KBM-7 (cell line): ENCODE measurements at regions not wholly inside any gene's neighbourhood (a gene's known extent, or its start where the extent isn't known, plus 50 kb on each side); places are given as distances from the start of the nearest gene placed in this dataset.

Source experiments
- DNase-seq: peaks from one replicate; pipeline ENCODE4 v3.0.0-alpha.2; 2015
- in situ Hi-C: fragments of 300-500 bp; cut with MboI; formaldehyde crosslinking; loops from 2 replicates; pipeline ENCODE4 v1.14.3; 2020; ENCODE audit warnings: low sequenced_read_pairs, low pct_unique_long_range_greater_than_20kb, mixed read lengths

GRCh38 chr10:47178537-47179290 is 121.3 kb upstream of the GDF10 start:
- in situ Hi-C loops: no loop called here
- DNase-seq: peak; percentile 3

GRCh38 chr10:47179291-47179647 is 120.7 kb upstream of the GDF10 start:
- no peak for DNase-seq
- in situ Hi-C loops: no loop called here

DNA sequence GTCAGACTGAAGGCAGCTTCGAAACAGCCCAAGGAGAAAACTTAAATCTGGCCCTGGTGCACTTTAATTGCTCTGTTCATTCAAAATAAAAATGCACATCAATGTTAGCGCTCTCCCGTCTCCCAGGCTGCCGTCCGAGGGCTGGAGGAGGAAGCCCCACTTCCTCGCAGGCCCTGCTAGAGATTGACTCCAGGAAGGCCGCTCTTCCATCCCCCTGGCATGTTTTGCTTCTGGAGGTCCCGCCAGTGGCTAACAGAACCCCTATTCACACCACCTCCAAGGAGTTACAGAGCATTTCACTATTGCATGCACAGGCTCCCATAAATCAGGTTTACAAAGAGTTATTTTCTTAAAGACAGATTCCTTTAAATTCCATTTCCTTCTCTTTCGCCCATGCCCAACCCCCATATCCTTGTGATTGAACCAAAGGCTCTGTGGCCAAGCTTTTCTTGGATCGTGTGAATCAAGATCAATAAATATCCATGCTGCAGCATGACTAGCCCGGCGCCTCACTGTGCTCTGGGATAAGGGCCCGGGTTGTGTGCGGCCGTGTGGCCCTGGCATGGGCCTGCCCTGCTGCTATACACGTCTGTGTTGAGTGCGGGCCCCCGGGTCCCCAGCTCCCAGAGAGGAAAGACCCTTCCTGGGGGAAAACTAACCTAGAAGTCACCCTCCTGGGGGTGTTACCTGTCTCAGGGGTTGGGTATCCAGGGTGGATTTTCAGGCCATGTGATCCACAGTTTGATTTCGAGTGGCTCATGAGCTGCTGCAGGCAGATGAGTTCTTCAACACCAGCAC is 118.7 kb upstream of the GDF10 start:
- in situ Hi-C loops: no loop called here
- DNase-seq: peak; percentile 49

GRCh38 chr10:47182934-47183703 is 116.9 kb upstream of the GDF10 start:
- DNase-seq: no peak
- in situ Hi-C loops: no loop called here

DNA sequence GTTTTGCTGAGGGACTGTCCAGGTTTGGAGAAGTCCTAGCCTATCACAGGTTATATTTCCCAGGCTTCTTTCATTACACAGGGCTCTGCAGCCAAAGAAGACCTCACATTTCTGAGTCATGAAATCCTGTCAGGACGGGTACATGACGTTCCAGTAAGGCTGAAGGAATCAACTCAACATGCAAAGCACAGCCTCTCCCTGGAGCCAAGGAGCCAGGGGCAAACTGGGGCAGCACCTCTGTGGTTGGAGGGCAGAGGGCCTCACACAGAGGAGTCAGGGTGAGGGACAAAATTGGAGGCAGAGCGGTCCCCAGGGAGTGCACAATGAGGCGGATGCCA is 116.3 kb upstream of the GDF10 start:
- in situ Hi-C loops: no loop called here
- no peak for DNase-seq

DNA sequence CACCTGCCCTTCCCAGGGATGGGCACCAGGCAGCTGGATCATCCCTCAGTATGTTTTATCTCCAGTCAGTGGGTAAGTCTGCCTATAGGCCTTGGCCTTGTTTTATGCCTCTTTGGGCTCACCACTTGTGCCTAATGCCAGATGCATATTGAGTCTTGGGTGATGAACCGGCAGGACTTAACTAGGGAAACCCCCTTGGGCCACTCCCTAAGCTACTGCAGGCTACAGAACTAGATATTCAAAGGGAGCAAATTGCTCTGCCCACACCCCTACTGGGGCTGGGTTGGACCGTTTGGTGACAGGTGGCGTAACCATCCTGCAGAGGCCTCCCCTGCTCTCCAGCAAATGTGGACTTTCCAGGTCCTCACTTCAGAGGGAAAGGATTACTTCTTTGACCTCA is 115.7 kb upstream of the GDF10 start:
- DNase-seq: no peak
- in situ Hi-C loops: no loop called here

DNA sequence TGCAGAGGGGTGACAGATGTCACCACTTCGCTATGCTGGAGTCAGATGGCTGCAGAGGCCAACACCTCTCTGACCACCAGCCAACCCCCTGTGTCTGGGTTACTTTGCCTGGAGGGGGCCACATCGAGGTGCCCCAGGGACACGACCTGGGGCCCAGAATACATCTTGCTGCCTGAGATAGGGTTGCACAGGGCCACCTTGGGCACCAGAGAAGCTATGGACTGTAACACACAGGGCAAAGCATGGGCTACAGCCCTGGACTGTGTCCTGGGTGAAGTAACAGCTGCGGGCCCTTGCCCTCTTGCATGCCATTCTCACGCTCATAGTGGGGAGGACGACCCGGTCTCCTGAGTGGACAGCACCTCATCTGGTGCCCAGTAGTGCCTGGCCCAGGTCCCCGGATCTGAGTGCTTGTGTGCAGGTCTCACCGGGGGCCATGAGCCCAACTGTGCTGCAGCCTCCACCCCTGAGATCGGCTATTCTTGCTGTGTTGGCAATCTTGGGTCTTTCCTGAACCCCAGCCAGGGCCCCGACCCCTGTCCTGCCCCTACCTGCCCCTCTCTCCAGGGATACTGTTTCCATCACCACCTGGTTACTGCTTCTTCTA is 115.2 kb upstream of the GDF10 start:
- in situ Hi-C loops: no loop called here

GRCh38 chr10:47186941-47187340 is 113.1 kb upstream of the GDF10 start:
- no peak for DNase-seq

More for the DNA sequence above, 115.2 kb upstream of the GDF10 start:
- no peak for DNase-seq

GRCh38 chr10:47187592-47187991 is 112.4 kb upstream of the GDF10 start:
- in situ Hi-C loops: no loop called here

More at GRCh38 chr10:47186941-47187340, 113.1 kb upstream of the GDF10 start:
- in situ Hi-C loops: no loop called here

DNA sequence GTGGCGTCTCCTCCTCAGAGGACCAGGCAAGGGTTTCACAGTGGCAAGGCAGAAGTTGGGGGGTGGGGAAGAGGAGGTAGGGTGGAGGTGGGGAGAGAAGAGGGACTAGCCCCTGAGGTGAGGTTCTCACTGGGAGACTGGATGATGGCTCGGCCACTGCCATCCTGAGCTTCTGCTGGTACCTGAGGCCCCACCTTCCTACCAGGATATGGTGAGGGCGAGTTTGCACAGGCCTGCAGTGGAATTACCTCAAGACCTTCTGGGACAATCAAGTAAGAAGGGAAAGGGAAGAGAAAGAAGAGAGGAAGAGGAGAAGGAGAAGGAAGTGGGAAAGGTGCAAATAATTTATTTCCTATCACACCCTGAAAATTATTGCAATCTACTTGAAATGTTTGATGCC is 111.8 kb upstream of the GDF10 start:
- in situ Hi-C loops: no loop called here
- no peak for DNase-seq

More at GRCh38 chr10:47187592-47187991, 112.4 kb upstream of the GDF10 start:
- DNase-seq: no peak

GRCh38 chr10:47189802-47190201 is 110.2 kb upstream of the GDF10 start:
- no peak for DNase-seq
- in situ Hi-C loops: no loop called here

DNA sequence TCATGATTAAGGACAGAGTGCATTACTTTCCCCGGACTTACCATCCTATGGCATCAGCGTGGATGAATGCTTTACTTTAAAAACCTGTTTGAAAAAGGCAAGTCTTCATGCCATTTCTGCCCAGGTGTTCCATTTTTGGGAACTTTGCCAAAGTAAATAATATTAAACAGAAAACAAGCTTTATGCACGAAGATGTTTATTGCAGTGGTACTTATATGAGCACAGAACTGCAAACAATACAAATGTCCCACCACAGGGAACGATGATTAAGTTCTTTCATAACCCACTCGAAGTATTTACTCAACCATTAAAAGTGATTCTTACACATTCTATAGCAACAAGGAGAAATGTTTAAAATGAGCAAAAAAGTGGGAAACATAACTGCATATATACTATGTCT is 109.7 kb upstream of the GDF10 start:
- in situ Hi-C loops: no loop called here
- DNase-seq: no peak

- DNase-seq: no peak
- in situ Hi-C loops: no loop called here
Observed at GRCh38 chr10:47190802-47191450, 109.1 kb upstream of the GDF10 start.

GRCh38 chr10:47192273-47192672 is 107.7 kb upstream of the GDF10 start:
- no peak for DNase-seq
- in situ Hi-C loops: no loop called here

GRCh38 chr10:47193666-47194065 is 106.3 kb upstream of the GDF10 start:
- in situ Hi-C loops: no loop called here
- DNase-seq: no peak

DNA sequence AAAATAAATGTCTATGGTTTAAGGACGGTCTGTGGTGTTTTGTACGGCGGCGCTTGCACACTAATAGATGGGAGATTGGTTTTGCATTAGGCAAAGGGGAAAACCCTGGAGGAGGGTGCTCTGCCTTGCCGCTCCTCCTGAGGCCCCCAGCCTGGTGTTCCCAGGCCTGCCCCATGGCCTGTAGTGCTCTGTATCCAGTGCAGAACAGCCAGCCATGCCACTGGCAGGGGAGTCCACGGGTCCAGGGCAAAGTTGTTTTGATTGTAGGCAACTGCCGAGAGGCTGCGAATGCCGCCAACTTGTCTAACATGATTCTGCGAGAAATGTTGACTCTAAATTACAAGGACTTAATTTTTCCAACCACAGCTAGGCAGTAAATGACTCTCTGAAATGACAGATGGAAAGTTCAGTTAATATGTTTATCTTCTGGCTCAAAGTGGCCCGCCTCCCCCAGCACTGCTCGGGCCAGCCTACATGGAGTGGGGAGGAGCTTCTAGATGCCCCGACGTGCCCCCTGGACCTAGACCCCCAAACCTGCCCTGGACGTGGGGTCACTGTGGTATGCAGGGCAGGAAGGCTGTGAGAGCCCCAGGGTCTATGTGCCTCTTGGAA is 104.6 kb upstream of the GDF10 start:
- DNase-seq: no peak
- in situ Hi-C loops: no loop called here

DNA sequence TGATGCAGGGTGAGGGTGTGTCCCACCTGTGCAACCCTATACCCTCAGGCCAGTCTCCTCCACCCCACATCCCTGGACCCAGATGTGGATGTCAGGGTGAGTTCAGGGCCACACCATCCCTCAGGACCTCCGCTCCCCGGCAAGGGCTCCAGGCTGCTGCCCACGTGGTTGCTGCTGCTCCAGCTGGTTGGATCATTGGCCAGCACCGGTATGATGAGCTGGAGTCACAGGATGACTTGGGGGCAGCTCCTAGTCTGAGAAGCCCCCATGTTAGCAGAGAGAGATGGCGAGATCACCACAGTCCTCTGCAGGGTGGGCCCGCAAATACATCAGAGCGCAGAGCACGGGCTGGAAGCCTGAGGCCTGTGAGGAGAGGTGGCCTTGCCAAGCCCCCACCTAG is 103.3 kb upstream of the GDF10 start:
- in situ Hi-C loops: no loop called here
- no peak for DNase-seq

GRCh38 chr10:47198221-47198620 is 101.8 kb upstream of the GDF10 start:
- no peak for DNase-seq
- in situ Hi-C loops: no loop called here

- in situ Hi-C loops: no loop called here
- no peak for DNase-seq
Observed at GRCh38 chr10:47205192-47205591, 94.8 kb upstream of the GDF10 start.
